Choroid plexus epithelial cell (primary cell): ENCODE measurements at regions not wholly inside any gene's neighbourhood (a gene's known extent, or its start where the extent isn't known, plus 50 kb on each side); places are given as distances from the start of the nearest gene placed in this dataset.

Experiments used
- DNase-seq: peaks from one replicate; pipeline ENCODE4 v3.0.0-alpha.2; 2010; ENCODE audit warnings: low read depth
- H3K4me3 ChIP-seq: 2 replicates; pipeline ENCODE4 v1.5.1; 2011; ENCODE audit warnings: low read depth, mild to moderate bottlenecking, control low read depth, low read length, moderate library complexity
- CTCF ChIP-seq: conservative IDR thresholded peaks from 2 replicates; pipeline ENCODE4 v1.5.1; 2011; ENCODE audit warnings: low read depth, mild to moderate bottlenecking, control low read depth, inconsistent platforms, low read length, moderate library complexity

GRCh38 chr20:47950913-47951283, 165.6 kb upstream of the SULF2 start:
- no peak for TF ChIP-seq CTCF
- DNase-seq = no peak
- H3K4me3 ChIP-seq = no peak overlapping the region

- H3K4me3 ChIP-seq = no peak overlapping the region
- peak; percentile 45 for DNase-seq
- no peak for TF ChIP-seq CTCF
These were observed 165.0 kb upstream of the SULF2 start for GRCh38 chr20:47950124-47950912.

DNA sequence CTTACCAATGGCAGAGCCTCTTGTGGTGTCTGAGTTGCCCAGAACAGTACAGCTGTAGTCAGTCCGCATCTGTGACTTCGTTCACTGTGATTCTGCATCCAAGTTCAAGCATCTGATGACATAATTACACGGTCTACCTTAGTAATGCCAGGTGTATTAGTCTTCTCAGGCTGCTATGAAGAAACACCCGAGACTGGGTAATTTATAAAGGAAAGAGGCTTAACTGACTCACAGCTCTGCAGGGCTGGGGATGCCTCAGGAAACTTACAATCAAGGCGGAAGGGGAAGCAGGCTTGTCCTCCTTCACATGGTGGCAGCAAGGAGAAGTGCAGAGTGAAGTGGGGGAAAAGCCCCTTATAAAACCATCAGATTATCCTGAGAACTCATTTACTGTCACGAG, 163.9 kb upstream of the SULF2 start:
- no peak for DNase-seq
- H3K4me3 ChIP-seq = no peak overlapping the region
- no peak for TF ChIP-seq CTCF

DNA sequence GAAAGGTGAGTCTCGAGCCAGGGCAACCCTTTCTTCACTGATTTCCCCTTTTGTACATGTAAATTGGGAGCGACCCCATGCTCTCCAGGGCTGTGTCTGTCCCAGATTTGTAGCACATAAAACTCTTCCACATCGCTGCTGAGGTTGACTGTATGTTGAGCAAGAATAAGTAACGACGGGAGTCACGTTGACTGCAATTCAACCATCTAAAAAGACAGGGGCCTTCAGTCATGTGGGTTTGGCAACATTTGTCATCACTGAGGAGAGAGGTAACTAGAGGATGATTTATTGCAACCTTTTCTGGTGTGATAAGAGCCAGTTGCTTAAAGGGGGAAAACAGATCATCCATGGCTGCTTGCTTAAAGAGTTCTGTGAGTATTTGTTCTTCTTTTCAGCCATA, 159.4 kb upstream of the SULF2 start:
- no peak for TF ChIP-seq CTCF
- H3K4me3 ChIP-seq = no peak overlapping the region
- no peak for DNase-seq

DNA sequence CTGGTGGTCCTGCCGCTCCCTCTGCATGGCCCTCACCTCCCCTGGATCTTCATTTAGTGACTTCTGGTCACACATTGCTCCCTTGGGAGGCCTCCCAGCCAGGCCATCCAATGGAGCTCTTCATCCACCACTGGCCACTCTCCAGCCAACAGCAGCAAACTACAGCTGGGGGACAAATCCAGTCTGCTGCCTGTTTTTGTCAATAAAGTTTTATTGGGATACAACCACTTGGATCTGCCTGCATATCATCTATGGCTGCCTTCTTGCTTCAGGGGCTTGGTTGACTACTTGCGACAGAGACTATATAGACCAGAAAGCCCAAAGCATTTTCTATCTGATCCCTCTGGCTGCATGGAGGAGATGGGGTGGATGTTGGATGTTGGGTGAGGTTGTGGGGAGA, 156.6 kb upstream of the SULF2 start:
- no peak for TF ChIP-seq CTCF
- no peak overlapping the region for H3K4me3 ChIP-seq
- DNase-seq = no peak

GRCh38 chr20:47940101-47940813, 155.0 kb upstream of the SULF2 start:
- no peak overlapping the region for H3K4me3 ChIP-seq
- no peak for TF ChIP-seq CTCF
- DNase-seq = no peak

- H3K4me3 ChIP-seq = no peak overlapping the region
- DNase-seq = no peak
- TF ChIP-seq CTCF = no peak
These were observed 151.3 kb upstream of the SULF2 start for GRCh38 chr20:47936612-47937011.
